ENCODE measurements at regions not wholly inside any gene's neighbourhood (a gene's known extent, or its start where the extent isn't known, plus 50 kb on each side); places are given as distances from the start of the nearest gene placed in this dataset.
"Not testable (repeated sequence)": the region's sequence is repeated elsewhere in the genome, so short reads cannot be mapped to it uniquely, and the experiment has no call there.

DNA sequence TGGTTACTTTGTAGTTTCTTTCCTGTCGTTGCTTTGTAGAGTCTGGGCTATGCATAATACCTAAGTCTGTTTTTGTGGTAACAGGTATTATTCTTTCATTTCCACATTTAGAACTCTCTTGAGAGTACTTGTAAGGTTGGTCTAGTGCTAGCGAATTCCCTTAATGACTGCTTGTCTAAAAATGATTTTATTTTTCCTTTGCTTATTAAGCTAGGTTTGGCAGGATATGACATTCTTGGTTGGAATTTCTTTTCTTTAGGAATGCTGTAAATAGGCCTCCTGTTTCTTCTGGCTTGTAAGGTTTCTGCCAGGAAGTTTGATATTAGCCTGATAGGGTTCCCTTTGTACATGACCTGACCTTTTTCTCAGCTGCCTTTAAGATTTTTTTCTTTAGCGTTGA is 70.1 kb upstream of the SGO1 start:
- H3K27ac ChIP-seq, result no peak overlapping the region
- no peak for TF ChIP-seq ZFX (IDR thresholded peaks at IDR 0.05)
- TF ChIP-seq, protein P1, sequence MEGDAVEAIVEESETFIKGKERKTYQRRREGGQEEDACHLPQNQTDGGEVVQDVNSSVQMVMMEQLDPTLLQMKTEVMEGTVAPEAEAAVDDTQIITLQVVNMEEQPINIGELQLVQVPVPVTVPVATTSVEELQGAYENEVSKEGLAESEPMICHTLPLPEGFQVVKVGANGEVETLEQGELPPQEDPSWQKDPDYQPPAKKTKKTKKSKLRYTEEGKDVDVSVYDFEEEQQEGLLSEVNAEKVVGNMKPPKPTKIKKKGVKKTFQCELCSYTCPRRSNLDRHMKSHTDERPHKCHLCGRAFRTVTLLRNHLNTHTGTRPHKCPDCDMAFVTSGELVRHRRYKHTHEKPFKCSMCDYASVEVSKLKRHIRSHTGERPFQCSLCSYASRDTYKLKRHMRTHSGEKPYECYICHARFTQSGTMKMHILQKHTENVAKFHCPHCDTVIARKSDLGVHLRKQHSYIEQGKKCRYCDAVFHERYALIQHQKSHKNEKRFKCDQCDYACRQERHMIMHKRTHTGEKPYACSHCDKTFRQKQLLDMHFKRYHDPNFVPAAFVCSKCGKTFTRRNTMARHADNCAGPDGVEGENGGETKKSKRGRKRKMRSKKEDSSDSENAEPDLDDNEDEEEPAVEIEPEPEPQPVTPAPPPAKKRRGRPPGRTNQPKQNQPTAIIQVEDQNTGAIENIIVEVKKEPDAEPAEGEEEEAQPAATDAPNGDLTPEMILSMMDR (conservative IDR thresholded peaks at IDR 0.05), result no peak

DNA sequence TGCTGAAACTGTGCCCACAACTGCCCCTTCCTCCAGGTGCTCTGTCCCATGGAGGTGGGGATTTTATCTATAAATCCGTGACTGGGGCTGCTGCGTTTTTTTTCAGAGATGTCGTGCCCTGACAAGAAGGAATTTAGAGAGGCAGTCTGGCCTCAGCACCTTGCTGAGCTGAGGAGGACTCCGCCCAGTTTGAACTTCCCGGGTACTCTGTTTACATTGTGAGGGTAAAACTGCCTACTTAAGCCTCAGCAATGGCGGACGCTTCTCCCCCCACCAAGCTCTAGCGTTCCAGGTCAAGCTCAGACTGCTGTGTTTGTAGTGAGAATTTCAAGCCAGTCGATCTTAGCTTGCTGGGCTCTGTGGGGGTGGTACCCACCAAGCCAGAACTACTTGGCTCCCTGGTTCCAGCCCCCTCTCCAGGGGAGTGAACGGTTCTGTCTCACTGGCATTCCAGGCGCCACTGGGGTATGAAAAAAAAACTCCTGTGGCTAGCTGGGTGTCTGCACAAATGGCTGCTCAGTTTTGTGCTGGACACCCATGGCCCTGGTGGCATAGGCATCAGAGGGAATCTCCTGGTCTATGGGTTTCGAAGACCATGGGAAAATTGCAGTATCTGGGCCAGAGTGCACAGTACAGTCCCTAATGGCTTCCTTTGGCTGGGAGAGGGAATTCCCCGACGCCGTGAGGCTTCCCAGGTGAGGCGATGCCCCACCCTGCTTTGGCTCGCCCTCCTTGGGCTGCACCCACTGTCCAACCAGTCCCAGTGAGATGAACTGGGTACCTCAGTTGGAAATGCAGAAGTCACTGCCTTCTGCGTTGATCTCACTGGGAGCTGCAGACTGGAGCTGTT is 68.5 kb upstream of the SGO1 start:
- H3K27ac ChIP-seq, result no peak overlapping the region
- TF ChIP-seq ZFX (IDR thresholded peaks at IDR 0.05), result no peak
- TF ChIP-seq, protein P1 (conservative IDR thresholded peaks at IDR 0.05), result no peak

DNA sequence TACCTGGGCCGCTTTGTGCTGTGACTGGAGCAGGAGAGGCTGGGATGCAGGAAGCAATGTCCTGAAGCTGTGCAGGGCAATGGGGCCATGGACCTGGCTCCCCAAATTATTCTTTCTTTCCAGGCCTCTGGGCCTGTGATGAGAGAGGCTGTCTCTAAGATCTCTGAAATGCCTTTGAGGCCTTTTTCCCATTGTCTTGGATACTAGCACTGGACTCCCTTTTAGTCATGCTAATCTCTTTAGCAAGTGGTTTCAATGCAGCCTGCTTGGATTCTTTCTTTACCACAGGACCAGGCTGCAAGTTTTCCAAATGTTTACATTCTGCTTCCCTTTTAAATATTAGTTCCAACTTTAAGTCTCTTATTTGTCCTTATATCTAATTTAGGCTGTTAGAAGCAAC is 64.8 kb upstream of the SGO1 start:
- H3K27ac ChIP-seq, result no peak overlapping the region
- TF ChIP-seq, protein P1 (conservative IDR thresholded peaks at IDR 0.05), result no peak
- TF ChIP-seq ZFX (IDR thresholded peaks at IDR 0.05), result no peak

DNA sequence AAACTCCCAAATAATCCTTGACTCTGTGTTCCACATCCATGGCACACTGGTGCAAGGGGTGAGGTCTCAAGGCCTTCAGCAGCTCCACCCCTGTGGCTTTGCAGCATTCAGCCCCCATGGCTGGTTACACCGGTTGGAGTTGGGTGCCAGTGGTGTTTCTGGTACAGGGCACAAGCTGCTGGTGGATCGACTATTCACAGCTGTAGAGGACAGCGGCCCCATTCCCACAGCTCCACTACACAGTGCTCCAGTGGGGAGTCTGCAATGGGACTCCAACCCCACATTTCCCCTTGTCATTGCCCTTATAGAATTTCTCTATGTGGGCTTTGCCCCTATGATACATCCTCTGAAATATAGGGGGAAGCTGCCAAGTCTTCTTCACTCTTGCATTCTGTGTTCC is 64.3 kb upstream of the SGO1 start:
- no peak overlapping the region for H3K27ac ChIP-seq
- TF ChIP-seq, protein P1 (conservative IDR thresholded peaks at IDR 0.05), result no peak
- TF ChIP-seq ZFX (IDR thresholded peaks at IDR 0.05), result no peak

DNA sequence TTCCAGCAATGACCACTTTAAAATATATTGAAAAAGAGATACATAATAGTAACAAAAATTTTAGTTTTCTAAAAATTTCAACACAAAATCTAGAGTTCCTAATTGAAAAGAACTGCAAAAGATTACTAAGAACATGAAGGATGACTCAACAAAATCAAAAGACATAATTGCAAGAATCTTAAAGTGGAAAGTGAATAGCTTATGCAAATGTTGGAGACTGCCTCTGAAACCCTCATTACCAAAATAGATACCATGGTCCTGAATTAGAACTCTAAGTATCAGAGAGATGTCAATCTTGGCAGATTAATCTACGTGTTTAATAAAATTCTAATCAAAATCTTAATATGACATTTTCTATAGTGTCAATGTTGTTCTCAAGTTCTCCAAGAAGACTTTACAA is 60.7 kb upstream of the SGO1 start:
- no peak for TF ChIP-seq ZFX (IDR thresholded peaks at IDR 0.05)
- TF ChIP-seq, protein P1 (conservative IDR thresholded peaks at IDR 0.05), result no peak
- no peak overlapping the region for H3K27ac ChIP-seq

DNA sequence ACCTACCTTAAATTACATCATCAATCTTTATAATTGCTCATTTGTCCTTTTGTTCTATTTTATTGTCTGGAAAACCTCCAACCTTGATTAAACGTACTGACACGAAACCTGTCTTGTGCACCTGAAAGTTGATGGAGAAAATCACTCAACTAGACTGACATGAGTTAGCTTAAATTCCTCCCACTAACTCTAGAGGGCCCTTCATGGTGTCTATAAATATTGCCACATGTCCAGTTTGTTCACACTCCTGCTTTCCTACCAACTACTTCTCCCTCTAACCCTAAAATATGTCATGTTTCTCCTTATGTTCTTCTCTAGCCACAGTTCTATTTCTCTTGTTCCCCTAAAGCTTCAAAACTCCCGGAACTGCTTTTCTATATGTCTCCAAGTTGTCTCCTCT is 59.8 kb upstream of the SGO1 start:
- no peak for TF ChIP-seq ZFX (IDR thresholded peaks at IDR 0.05)
- TF ChIP-seq, protein P1 (conservative IDR thresholded peaks at IDR 0.05), result no peak
- no peak overlapping the region for H3K27ac ChIP-seq

DNA sequence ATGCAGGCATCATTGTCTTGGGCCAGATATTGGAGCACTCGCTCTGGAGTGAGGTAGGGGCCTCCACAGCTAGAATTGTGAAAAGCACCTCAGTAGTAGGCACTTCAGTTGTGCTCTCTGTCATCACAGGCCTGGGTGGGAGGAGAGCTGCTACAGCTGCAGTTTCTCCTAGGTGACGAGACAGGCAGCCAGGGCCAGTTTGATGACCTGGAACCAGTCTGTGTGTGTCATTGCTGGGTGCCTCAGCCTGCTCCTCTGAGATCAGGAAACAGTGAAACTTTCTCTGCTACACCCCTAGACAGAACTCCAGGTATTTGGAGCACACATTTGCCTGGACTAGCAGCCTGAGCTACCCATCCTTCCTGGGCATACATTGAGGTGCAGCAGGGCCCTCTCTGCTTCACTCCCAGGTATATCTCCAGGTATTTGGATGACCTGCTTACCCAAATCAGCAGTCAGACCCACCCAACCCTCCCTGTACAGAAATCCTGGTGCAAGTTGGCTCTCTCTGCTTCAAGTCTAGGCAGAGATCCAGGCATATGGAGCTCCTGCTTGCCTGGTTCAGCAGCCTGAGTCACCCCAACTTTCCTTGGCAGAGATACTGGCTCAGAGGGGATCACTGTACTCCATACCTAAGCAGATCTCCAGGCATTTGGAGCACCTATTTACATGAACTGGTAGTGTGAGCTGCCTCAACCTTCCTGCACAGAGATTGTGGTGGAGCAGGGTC is 54.3 kb upstream of the SGO1 start:
- TF ChIP-seq, protein P1 (conservative IDR thresholded peaks at IDR 0.05), result no peak
- TF ChIP-seq ZFX (IDR thresholded peaks at IDR 0.05), result no peak
- no peak overlapping the region for H3K27ac ChIP-seq

DNA sequence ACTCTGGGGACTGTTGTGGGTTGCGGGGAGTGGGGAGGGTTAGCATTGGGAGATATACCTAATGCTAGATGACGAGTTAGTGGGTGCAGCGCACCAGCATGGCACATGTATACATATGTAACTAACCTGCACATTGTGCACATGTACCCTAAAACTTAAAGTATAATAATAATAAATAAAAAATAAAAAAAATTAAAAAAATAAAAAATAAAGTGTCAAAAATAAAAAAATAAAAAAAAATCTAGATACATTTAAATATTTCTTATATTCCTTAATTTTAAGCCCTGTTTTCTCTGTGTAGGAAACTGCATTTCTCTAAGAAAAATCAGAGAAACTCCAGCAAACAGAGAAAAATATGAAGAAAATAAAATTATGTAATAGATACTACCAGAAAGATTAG is 52.2 kb upstream of the SGO1 start:
- H3K27ac ChIP-seq, result not testable (repeated sequence)

Measured in C4-2B (cell line).